SK-N-SH treated with all-trans-retinoic acid at 6 μM for 48 hours (cell line): ENCODE measurements at regions not wholly inside any gene's neighbourhood (a gene's known extent, or its start where the extent isn't known, plus 50 kb on each side); places are given as distances from the start of the nearest gene placed in this dataset.
A peak's percentile ranks its signal among the peaks of the same experiment; 100 is the strongest.

Source experiments
- ATAC-seq: fragments of 200-7000 bp; cut with Tn5 transposase; 3 replicates; pipeline ENCODE4 v1.9.1; 2020; ENCODE audit warnings: mild to moderate bottlenecking, moderate library complexity
- ARNTL ChIP-seq: fragments of 450-650 bp; formaldehyde crosslinking; IDR thresholded peaks from 2 replicates; pipeline ENCODE4 v1.5.0; 2020; ENCODE audit warnings: low read depth, mild to moderate bottlenecking, moderate library complexity, borderline replicate concordance
- BACH2 ChIP-seq: fragments of 250-450 bp; sonication (Bioruptor Pico); IDR thresholded peaks from 2 replicates; pipeline ENCODE4 v1.9.0; 2021; ENCODE audit warnings: mild to moderate bottlenecking, borderline replicate concordance
- CSDC2 ChIP-seq: fragments of 250-450 bp; sonication (Bioruptor Pico); IDR thresholded peaks from 2 replicates; pipeline ENCODE4 v1.5.0; 2020; ENCODE audit warnings: mild to moderate bottlenecking, moderate library complexity
- ESRRG ChIP-seq: fragments of 250-450 bp; sonication (Bioruptor Pico); IDR thresholded peaks from 2 replicates; pipeline ENCODE4 v1.6.1; 2021; ENCODE audit warnings: mild to moderate bottlenecking
- GLIS3 ChIP-seq: fragments of 250-450 bp; sonication (Bioruptor Pico); IDR thresholded peaks from 2 replicates; pipeline ENCODE4 v1.5.0; 2020; ENCODE audit warnings: mild to moderate bottlenecking, moderate library complexity
- ISL1 ChIP-seq: fragments of 250-450 bp; sonication (Bioruptor Pico); IDR thresholded peaks from 2 replicates; pipeline ENCODE4 v2.1.2; 2022; ENCODE audit warnings: mild to moderate bottlenecking, moderate library complexity
- OSR1 ChIP-seq: fragments of 250-450 bp; sonication (Bioruptor Pico); IDR thresholded peaks from 2 replicates; pipeline ENCODE4 v1.8.0; 2022; ENCODE audit warnings: moderate library complexity, mild to moderate bottlenecking, inconsistent platforms
- PPARA ChIP-seq: fragments of 250-450 bp; sonication (Bioruptor Pico); IDR thresholded peaks from 2 replicates; pipeline ENCODE4 v1.5.0; 2020; ENCODE audit warnings: mild to moderate bottlenecking, borderline replicate concordance
- RARB ChIP-seq: fragments of 250-450 bp; sonication (Bioruptor Pico); IDR thresholded peaks from 2 replicates; pipeline ENCODE4 v1.8.0; 2021; ENCODE audit warnings: mild to moderate bottlenecking, moderate library complexity
- SNAI2 ChIP-seq: fragments of 250-450 bp; sonication (Bioruptor Pico); IDR thresholded peaks from 2 replicates; pipeline ENCODE4 v1.5.0; 2020; ENCODE audit warnings: mild to moderate bottlenecking, moderate library complexity
- TCF4 ChIP-seq: fragments of 250-450 bp; sonication (Bioruptor Pico); IDR thresholded peaks from 2 replicates; pipeline ENCODE4 v1.8.0; 2021; ENCODE audit warnings: mild to moderate bottlenecking, moderate library complexity, borderline replicate concordance
- TOX ChIP-seq: fragments of 250-450 bp; sonication (Bioruptor Pico); IDR thresholded peaks from 2 replicates; pipeline ENCODE4 v1.8.0; 2021; ENCODE audit warnings: mild to moderate bottlenecking, moderate library complexity, borderline replicate concordance
- ZC3H10 ChIP-seq: fragments of 250-450 bp; sonication (Bioruptor Pico); IDR thresholded peaks from 2 replicates; pipeline ENCODE4 v1.5.1; 2021; ENCODE audit warnings: mild to moderate bottlenecking, moderate library complexity
- ZFP3 ChIP-seq: fragments of 250-450 bp; sonication (Bioruptor Pico); IDR thresholded peaks from 2 replicates; pipeline ENCODE4 v1.5.0; 2020; ENCODE audit warnings: mild to moderate bottlenecking, moderate library complexity
- ZFP30 ChIP-seq: fragments of 450-650 bp; formaldehyde crosslinking; IDR thresholded peaks from 2 replicates; pipeline ENCODE4 v1.5.0; 2022; ENCODE audit warnings: mild to moderate bottlenecking, moderate library complexity
- ZNF565 ChIP-seq: fragments of 450-650 bp; formaldehyde crosslinking; conservative IDR thresholded peaks from 2 replicates; pipeline ENCODE4 v1.5.0; 2020; ENCODE audit warnings: low read depth, mild to moderate bottlenecking, moderate library complexity
- ZNF70 ChIP-seq: fragments of 450-650 bp; formaldehyde crosslinking; IDR thresholded peaks from 2 replicates; pipeline ENCODE4 v1.5.0; 2020; ENCODE audit warnings: mild to moderate bottlenecking, moderate library complexity
- ZNF8 ChIP-seq: fragments of 450-650 bp; formaldehyde crosslinking; IDR thresholded peaks from 2 replicates; pipeline ENCODE4 v1.5.0; 2020; ENCODE audit warnings: mild to moderate bottlenecking, moderate library complexity
- TF ChIP-seq, protein P1 (sequence below): fragments of 250-450 bp; sonication (Bioruptor Pico); IDR thresholded peaks from 2 replicates; pipeline ENCODE4 v1.8.0; 2020; ENCODE audit warnings: mild to moderate bottlenecking, moderate library complexity, borderline replicate concordance
- TF ChIP-seq, protein P2 (sequence below): fragments of 250-450 bp; sonication (Bioruptor Pico); IDR thresholded peaks from 2 replicates; pipeline ENCODE4 v1.5.1; 2020; ENCODE audit warnings: low read depth, mild to moderate bottlenecking, moderate library complexity
- TF ChIP-seq, protein P3 (sequence below): fragments of 250-450 bp; sonication (Bioruptor Pico); IDR thresholded peaks from 2 replicates; pipeline ENCODE4 v1.5.0; 2020; ENCODE audit warnings: mild to moderate bottlenecking, moderate library complexity

DNA sequence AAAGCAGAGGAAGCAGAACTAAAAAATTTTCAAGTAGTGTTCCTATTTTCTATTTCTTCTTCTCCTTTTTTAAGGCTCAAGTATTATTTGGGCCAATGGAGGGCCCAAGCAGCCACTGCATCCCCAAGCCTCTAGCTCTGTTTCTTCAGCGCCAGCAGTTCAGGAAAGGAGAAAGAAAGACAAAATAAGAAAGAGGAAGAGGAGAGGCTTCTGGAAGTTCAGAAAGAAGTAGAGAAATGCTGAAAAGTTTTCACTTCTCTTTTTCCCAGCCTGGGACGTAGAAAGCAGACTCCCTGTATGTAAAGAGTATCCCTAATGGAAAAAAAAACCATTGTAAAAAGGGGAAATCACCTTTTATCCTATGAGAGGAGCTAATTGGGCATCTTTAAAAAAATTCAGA lies 165.5 kb upstream of the KLF12 start:
- no peak for TF ChIP-seq GLIS3 (CRISPR knock-in tag)
- no peak for TF ChIP-seq ISL1 (CRISPR knock-in tag)
- no peak for TF ChIP-seq TCF4
- TF ChIP-seq OSR1 (CRISPR knock-in tag) = no peak
- TF ChIP-seq, protein P1, sequence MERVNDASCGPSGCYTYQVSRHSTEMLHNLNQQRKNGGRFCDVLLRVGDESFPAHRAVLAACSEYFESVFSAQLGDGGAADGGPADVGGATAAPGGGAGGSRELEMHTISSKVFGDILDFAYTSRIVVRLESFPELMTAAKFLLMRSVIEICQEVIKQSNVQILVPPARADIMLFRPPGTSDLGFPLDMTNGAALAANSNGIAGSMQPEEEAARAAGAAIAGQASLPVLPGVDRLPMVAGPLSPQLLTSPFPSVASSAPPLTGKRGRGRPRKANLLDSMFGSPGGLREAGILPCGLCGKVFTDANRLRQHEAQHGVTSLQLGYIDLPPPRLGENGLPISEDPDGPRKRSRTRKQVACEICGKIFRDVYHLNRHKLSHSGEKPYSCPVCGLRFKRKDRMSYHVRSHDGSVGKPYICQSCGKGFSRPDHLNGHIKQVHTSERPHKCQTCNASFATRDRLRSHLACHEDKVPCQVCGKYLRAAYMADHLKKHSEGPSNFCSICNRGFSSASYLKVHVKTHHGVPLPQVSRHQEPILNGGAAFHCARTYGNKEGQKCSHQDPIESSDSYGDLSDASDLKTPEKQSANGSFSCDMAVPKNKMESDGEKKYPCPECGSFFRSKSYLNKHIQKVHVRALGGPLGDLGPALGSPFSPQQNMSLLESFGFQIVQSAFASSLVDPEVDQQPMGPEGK (CRISPR knock-in tag) = no peak
- TF ChIP-seq, protein P2, sequence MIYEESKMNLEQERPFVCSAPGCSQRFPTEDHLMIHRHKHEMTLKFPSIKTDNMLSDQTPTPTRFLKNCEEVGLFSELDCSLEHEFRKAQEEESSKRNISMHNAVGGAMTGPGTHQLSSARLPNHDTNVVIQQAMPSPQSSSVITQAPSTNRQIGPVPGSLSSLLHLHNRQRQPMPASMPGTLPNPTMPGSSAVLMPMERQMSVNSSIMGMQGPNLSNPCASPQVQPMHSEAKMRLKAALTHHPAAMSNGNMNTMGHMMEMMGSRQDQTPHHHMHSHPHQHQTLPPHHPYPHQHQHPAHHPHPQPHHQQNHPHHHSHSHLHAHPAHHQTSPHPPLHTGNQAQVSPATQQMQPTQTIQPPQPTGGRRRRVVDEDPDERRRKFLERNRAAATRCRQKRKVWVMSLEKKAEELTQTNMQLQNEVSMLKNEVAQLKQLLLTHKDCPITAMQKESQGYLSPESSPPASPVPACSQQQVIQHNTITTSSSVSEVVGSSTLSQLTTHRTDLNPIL (CRISPR knock-in tag) = no peak
- TF ChIP-seq BACH2 = no peak
- no peak for TF ChIP-seq RARB (CRISPR knock-in tag)
- no peak for TF ChIP-seq ZFP3 (CRISPR knock-in tag)
- TF ChIP-seq ZNF70 (CRISPR knock-in tag) = no peak
- TF ChIP-seq SNAI2 (CRISPR knock-in tag) = no peak
- no peak for TF ChIP-seq ZFP30 (CRISPR knock-in tag)
- TF ChIP-seq, protein P3, sequence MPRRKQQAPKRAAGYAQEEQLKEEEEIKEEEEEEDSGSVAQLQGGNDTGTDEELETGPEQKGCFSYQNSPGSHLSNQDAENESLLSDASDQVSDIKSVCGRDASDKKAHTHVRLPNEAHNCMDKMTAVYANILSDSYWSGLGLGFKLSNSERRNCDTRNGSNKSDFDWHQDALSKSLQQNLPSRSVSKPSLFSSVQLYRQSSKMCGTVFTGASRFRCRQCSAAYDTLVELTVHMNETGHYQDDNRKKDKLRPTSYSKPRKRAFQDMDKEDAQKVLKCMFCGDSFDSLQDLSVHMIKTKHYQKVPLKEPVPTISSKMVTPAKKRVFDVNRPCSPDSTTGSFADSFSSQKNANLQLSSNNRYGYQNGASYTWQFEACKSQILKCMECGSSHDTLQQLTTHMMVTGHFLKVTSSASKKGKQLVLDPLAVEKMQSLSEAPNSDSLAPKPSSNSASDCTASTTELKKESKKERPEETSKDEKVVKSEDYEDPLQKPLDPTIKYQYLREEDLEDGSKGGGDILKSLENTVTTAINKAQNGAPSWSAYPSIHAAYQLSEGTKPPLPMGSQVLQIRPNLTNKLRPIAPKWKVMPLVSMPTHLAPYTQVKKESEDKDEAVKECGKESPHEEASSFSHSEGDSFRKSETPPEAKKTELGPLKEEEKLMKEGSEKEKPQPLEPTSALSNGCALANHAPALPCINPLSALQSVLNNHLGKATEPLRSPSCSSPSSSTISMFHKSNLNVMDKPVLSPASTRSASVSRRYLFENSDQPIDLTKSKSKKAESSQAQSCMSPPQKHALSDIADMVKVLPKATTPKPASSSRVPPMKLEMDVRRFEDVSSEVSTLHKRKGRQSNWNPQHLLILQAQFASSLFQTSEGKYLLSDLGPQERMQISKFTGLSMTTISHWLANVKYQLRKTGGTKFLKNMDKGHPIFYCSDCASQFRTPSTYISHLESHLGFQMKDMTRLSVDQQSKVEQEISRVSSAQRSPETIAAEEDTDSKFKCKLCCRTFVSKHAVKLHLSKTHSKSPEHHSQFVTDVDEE (CRISPR knock-in tag) = no peak
- no peak for TF ChIP-seq ZC3H10 (CRISPR knock-in tag)
- no peak for TF ChIP-seq PPARA (CRISPR knock-in tag)
- TF ChIP-seq ARNTL (CRISPR knock-in tag) = no peak
- no peak for TF ChIP-seq ZNF8 (CRISPR knock-in tag)
- no peak for ATAC-seq

DNA sequence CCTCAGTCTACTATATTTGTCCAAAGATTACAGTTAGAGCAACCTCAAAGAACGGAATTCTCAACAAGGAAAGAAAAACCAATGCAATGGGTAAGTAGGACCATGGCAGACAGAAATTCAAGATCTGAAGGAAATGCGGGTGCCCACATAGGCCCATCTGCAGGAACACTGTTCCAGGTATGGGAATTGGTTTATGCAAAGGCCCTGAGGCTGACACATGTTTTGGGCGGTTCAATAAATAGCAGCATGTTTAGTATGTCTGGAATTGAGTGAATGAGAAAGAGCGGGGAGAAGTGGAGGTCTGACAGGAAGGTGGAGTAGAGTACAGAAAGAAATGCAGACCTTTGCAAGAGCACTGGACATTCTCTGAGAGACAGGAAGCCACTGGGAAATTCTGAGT lies 164.7 kb upstream of the KLF12 start:
- no peak for ATAC-seq
- TF ChIP-seq RARB (CRISPR knock-in tag) = no peak
- TF ChIP-seq TCF4 = no peak
- no peak for TF ChIP-seq GLIS3 (CRISPR knock-in tag)
- TF ChIP-seq ZFP30 (CRISPR knock-in tag) = no peak
- TF ChIP-seq ESRRG (CRISPR knock-in tag) = no peak
- TF ChIP-seq ZC3H10 (CRISPR knock-in tag) = no peak
- TF ChIP-seq, protein P3 (CRISPR knock-in tag) = no peak
- TF ChIP-seq, all 23 proteins: peak for 0

DNA sequence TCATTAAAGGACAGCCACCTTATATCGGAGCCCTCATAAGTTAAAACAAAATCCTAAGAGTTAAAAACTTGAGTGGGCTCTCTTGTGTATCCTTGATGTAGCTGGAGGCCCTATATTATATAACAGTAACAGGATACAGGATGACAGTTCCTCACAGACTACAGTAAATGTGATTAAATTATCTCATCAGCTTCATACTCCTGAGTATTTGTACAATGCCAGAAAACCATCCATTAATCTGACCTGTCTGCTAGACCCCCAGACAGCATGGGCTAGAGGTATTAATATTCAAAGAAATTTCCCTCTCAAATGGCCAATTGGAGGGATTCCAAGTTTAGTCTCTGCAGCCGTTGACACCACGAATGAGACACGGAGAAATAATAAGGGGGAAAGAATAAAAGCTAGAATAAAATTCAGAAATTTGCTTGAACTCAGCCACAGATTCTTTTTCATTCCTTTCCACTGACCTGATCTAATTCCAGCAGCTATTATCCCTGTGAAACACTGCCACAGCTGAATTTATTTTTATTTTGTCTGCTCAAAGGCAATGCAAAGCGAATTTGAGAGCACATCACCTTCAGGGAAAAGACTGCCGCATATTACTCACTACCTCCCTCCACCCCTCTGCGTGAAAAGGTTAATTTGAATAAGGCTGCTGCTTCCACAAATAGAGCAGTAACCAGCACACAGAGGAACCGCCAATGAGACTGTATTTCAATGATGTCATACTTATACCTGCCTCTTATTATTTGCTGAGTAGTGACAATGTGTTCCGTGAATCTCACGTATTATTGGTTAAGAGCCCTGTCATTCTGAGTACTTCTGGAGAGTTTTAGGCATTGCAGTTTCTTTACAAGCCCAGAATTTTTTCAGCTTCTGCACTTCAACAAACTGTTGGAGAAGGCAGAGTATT lies 155.9 kb upstream of the KLF12 start:
- peak; percentile 86 for ATAC-seq
- TF ChIP-seq ZNF70 (CRISPR knock-in tag) = peak; percentile 68
- TF ChIP-seq, protein P2 (CRISPR knock-in tag) = no peak
- TF ChIP-seq ZNF8 (CRISPR knock-in tag) = no peak
- TF ChIP-seq TOX (CRISPR knock-in tag) = no peak
- TF ChIP-seq ZC3H10 (CRISPR knock-in tag) = no peak
- peak; percentile 21; the same call in 1 of the 2 replicates for TF ChIP-seq ISL1 (CRISPR knock-in tag)
- TF ChIP-seq RARB (CRISPR knock-in tag) = no peak
- TF ChIP-seq ZNF565 (CRISPR knock-in tag) = no peak
- TF ChIP-seq, protein P1 (CRISPR knock-in tag) = no peak
- TF ChIP-seq PPARA (CRISPR knock-in tag) = no peak
- TF ChIP-seq CSDC2 (CRISPR knock-in tag) = no peak
